ENCODE measurements at regions not wholly inside any gene's neighbourhood (a gene's known extent, or its start where the extent isn't known, plus 50 kb on each side); places are given as distances from the start of the nearest gene placed in this dataset.

DNA sequence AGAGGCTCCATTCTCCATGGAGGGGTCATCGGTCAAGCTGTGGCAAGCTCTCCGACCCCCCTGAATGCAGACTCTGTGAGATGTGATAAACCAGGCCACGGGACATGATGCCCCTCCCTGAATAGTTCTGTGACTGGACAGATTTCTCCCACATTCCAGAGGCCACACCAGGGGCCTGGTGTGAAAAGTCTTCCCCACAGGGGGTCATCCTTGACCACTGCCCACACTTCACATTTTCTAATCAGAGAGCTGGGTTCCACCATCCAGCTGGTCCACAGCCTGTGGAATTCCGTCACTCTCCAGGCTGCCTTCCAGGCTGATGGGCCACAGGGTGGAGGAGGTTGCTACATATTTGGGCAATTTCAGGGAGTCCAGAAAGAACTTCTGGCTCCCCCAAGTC is 51.3 kb upstream of the CYRIA start:
- DNase-seq, result no peak

DNA sequence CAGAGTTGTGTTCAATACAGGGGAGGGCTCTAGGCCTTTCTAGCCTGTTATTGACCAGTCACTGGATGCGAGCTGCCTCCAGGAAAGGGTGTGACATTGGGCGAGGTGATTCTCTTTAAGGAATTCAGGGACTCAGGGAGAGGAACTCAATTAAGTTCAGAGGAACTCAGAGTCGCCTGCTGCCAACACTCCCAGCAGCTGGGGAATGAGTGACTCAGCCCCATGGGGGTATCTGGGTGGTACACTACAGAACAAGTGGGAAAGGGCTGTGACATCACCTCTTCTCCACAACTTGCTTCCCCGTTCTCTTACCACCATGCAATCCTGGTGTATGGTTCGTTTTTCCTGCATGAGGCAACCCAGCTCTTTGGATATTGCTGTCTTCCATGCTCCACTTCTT is 50.4 kb upstream of the CYRIA start:
- no peak for DNase-seq

All from NCI-H1694 treated with DMSO at 0.1 percent for 48 hours (cell line).